ENCODE measurements at regions not wholly inside any gene's neighbourhood (a gene's known extent, or its start where the extent isn't known, plus 50 kb on each side); places are given as distances from the start of the nearest gene placed in this dataset.

- Mint-ChIP-seq H3K4me1 (peaks cover 2% of the 10 kb centered on the region; the same call in 1 of the 3 replicates), H3K4me3 (no peak overlapping the region), H3K27me3 (ENCODE audit: insufficient read depth, low read depth, poor library complexity) (peaks cover 1% of the 10 kb centered on the region), H3K36me3 (ENCODE audit: low read depth) (peaks cover 9% of the 10 kb centered on the region; the same call in 2 of the 3 replicates), H3K27ac (no peak overlapping the region), H3K9me3 (no peaks in the 10 kb centered on the region; the same call in 1 of the 3 replicates)
- H3K79me2 ChIP-seq (replicated peaks; ENCODE audit: insufficient read depth): no peaks in the 10 kb centered on the region
- no peak overlapping the region for H3K4me2 ChIP-seq
- H4K20me1 ChIP-seq (replicated peaks; ENCODE audit: insufficient read depth): no peaks in the 10 kb centered on the region
- no peak overlapping the region for H3K27ac ChIP-seq (ENCODE audit: low read depth)
- TF ChIP-seq ZNF331 (CRISPR knock-in tag; IDR thresholded peaks at IDR 0.05; ENCODE audit: low read depth): no peak
- no peak for TF ChIP-seq EZH2phosphoT487 (IDR thresholded peaks at IDR 0.05; ENCODE audit: unreplicated experiment)
- no peak for TF ChIP-seq POLR2AphosphoS5 (IDR thresholded peaks at IDR 0.05; ENCODE audit: low read depth)
- no peak for TF ChIP-seq STAT1 (IDR thresholded peaks at IDR 0.05; ENCODE audit: unreplicated experiment)
- TF ChIP-seq EZH2 (IDR thresholded peaks at IDR 0.05; ENCODE audit: low read depth, unreplicated experiment): no peak
- TF ChIP-seq JUNB (IDR thresholded peaks at IDR 0.05; ENCODE audit: unreplicated experiment): no peak
- TF ChIP-seq, protein P1, sequence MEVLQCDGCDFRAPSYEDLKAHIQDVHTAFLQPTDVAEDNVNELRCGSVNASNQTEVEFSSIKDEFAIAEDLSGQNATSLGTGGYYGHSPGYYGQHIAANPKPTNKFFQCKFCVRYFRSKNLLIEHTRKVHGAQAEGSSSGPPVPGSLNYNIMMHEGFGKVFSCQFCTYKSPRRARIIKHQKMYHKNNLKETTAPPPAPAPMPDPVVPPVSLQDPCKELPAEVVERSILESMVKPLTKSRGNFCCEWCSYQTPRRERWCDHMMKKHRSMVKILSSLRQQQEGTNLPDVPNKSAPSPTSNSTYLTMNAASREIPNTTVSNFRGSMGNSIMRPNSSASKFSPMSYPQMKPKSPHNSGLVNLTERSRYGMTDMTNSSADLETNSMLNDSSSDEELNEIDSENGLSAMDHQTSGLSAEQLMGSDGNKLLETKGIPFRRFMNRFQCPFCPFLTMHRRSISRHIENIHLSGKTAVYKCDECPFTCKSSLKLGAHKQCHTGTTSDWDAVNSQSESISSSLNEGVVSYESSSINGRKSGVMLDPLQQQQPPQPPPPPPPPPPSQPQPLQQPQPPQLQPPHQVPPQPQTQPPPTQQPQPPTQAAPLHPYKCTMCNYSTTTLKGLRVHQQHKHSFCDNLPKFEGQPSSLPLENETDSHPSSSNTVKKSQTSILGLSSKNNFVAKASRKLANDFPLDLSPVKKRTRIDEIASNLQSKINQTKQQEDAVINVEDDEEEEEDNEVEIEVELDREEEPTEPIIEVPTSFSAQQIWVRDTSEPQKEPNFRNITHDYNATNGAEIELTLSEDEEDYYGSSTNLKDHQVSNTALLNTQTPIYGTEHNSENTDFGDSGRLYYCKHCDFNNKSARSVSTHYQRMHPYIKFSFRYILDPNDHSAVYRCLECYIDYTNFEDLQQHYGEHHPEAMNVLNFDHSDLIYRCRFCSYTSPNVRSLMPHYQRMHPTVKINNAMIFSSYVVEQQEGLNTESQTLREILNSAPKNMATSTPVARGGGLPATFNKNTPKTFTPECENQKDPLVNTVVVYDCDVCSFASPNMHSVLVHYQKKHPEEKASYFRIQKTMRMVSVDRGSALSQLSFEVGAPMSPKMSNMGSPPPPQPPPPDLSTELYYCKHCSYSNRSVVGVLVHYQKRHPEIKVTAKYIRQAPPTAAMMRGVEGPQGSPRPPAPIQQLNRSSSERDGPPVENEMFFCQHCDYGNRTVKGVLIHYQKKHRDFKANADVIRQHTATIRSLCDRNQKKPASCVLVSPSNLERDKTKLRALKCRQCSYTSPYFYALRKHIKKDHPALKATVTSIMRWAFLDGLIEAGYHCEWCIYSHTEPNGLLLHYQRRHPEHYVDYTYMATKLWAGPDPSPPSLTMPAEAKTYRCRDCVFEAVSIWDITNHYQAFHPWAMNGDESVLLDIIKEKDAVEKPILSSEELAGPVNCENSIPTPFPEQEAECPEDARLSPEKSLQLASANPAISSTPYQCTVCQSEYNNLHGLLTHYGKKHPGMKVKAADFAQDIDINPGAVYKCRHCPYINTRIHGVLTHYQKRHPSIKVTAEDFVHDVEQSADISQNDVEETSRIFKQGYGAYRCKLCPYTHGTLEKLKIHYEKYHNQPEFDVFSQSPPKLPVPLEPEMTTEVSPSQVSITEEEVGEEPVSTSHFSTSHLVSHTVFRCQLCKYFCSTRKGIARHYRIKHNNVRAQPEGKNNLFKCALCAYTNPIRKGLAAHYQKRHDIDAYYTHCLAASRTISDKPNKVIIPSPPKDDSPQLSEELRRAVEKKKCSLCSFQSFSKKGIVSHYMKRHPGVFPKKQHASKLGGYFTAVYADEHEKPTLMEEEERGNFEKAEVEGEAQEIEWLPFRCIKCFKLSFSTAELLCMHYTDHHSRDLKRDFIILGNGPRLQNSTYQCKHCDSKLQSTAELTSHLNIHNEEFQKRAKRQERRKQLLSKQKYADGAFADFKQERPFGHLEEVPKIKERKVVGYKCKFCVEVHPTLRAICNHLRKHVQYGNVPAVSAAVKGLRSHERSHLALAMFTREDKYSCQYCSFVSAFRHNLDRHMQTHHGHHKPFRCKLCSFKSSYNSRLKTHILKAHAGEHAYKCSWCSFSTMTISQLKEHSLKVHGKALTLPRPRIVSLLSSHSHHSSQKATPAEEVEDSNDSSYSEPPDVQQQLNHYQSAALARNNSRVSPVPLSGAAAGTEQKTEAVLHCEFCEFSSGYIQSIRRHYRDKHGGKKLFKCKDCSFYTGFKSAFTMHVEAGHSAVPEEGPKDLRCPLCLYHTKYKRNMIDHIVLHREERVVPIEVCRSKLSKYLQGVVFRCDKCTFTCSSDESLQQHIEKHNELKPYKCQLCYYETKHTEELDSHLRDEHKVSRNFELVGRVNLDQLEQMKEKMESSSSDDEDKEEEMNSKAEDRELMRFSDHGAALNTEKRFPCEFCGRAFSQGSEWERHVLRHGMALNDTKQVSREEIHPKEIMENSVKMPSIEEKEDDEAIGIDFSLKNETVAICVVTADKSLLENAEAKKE (CRISPR knock-in tag; IDR thresholded peaks at IDR 0.05): no peak
- TF ChIP-seq REST (IDR thresholded peaks at IDR 0.05; ENCODE audit: unreplicated experiment): no peak
- TF ChIP-seq, protein P2, sequence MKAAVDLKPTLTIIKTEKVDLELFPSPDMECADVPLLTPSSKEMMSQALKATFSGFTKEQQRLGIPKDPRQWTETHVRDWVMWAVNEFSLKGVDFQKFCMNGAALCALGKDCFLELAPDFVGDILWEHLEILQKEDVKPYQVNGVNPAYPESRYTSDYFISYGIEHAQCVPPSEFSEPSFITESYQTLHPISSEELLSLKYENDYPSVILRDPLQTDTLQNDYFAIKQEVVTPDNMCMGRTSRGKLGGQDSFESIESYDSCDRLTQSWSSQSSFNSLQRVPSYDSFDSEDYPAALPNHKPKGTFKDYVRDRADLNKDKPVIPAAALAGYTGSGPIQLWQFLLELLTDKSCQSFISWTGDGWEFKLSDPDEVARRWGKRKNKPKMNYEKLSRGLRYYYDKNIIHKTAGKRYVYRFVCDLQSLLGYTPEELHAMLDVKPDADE (IDR thresholded peaks at IDR 0.05): no peak
- TF ChIP-seq, protein P3, sequence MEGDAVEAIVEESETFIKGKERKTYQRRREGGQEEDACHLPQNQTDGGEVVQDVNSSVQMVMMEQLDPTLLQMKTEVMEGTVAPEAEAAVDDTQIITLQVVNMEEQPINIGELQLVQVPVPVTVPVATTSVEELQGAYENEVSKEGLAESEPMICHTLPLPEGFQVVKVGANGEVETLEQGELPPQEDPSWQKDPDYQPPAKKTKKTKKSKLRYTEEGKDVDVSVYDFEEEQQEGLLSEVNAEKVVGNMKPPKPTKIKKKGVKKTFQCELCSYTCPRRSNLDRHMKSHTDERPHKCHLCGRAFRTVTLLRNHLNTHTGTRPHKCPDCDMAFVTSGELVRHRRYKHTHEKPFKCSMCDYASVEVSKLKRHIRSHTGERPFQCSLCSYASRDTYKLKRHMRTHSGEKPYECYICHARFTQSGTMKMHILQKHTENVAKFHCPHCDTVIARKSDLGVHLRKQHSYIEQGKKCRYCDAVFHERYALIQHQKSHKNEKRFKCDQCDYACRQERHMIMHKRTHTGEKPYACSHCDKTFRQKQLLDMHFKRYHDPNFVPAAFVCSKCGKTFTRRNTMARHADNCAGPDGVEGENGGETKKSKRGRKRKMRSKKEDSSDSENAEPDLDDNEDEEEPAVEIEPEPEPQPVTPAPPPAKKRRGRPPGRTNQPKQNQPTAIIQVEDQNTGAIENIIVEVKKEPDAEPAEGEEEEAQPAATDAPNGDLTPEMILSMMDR (conservative IDR thresholded peaks at IDR 0.05; ENCODE audit: low read depth in 2 of 2): no peak
- no peak for TF ChIP-seq CREB1 (CRISPR knock-in tag; IDR thresholded peaks at IDR 0.05; ENCODE audit: low read depth)
- no peak for TF ChIP-seq NANOG (IDR thresholded peaks at IDR 0.05; ENCODE audit: borderline replicate concordance)
- TF ChIP-seq ZNF114 (CRISPR knock-in tag; IDR thresholded peaks at IDR 0.05): no peak
- H3K4me3 ChIP-seq: no peak overlapping the region
- peaks cover 10% of the 10 kb centered on the region for H3K9me2 ChIP-seq (ENCODE audit: insufficient read depth)
- H2AFZ ChIP-seq: peak overlapping the region; percentile 30; the same call in 1 of the 2 replicates
- no peaks in the 10 kb centered on the region for H3K27me3 ChIP-seq (ENCODE audit: insufficient read depth)
- no peaks in the 10 kb centered on the region for H3K4me1 ChIP-seq (ENCODE audit: insufficient read depth)
- ATAC-seq (no peak), DNase-seq (ENCODE audit: low spot score) (no peak)
- no peaks in the 10 kb centered on the region for H3K36me3 ChIP-seq (ENCODE audit: insufficient read depth)
- no peaks in the 10 kb centered on the region for H3F3A ChIP-seq (replicated peaks; ENCODE audit: low read depth)
Measured at GRCh38 chr6:155970876-155971708, 515.5 kb upstream of the NOX3 start.

Data from GM23338 (cell line).